Activated naive CD4-positive, alpha-beta T cell treated with anti-CD3 and anti-CD28 coated beads, Interleukin-2, amount 10 ng/mL, durations not matched to agents 7 days and 5 days (primary cell): ENCODE measurements at regions not wholly inside any gene's neighbourhood (a gene's known extent, or its start where the extent isn't known, plus 50 kb on each side); places are given as distances from the start of the nearest gene placed in this dataset.

Source experiments
- CTCF ChIA-PET: fragments of 350-600 bp; sonication (Branson Sonifier 250); formaldehyde crosslinking; loops from one replicate; lab custom pipeline; 2021; ENCODE audit warnings: antibody characterized with exemption; lab: Charles Lee
- DNase-seq: peaks from one replicate; pipeline ENCODE4 v3.0.0-alpha.2; 2020
- H3K27ac Mint-ChIP-seq: one replicate; pipeline ENCODE4 v1.8.0; 2021; ENCODE audit warnings: mild to moderate bottlenecking, moderate library complexity, mixed read lengths
- H3K27me3 Mint-ChIP-seq: one replicate; pipeline ENCODE4 v1.8.0; 2021; ENCODE audit warnings: mild to moderate bottlenecking, mixed read lengths
- H3K36me3 Mint-ChIP-seq: one replicate; pipeline ENCODE4 v1.8.0; 2021; ENCODE audit warnings: mixed read lengths
- H3K4me1 Mint-ChIP-seq: one replicate; pipeline ENCODE4 v1.8.0; 2021; ENCODE audit warnings: mixed read lengths
- H3K4me3 Mint-ChIP-seq: one replicate; pipeline ENCODE4 v1.8.0; 2021; ENCODE audit warnings: mild to moderate bottlenecking, moderate library complexity, mixed read lengths
- H3K9me3 Mint-ChIP-seq: one replicate; pipeline ENCODE4 v1.8.0; 2021; ENCODE audit warnings: mixed read lengths

- Mint-ChIP-seq H3K4me3 (no peak overlapping the region), H3K9me3 (no peaks in the 10 kb centered on the region), H3K36me3 (no peaks in the 10 kb centered on the region), H3K27me3 (no peaks in the 10 kb centered on the region), H3K4me1 (no peaks in the 10 kb centered on the region), H3K27ac (no peak overlapping the region)
- CTCF ChIA-PET: no interaction called here
- DNase-seq: no peak
Measured at GRCh38 chr15:37165395-37165794, 65.0 kb upstream of the MEIS2 start.

GRCh38 chr15:37166402-37166801 is 66.1 kb upstream of the MEIS2 start:
- Mint-ChIP-seq H3K4me1 (no peaks in the 10 kb centered on the region), H3K36me3 (no peaks in the 10 kb centered on the region), H3K9me3 (no peaks in the 10 kb centered on the region), H3K4me3 (no peak overlapping the region), H3K27ac (no peak overlapping the region), H3K27me3 (no peaks in the 10 kb centered on the region)
- no peak for DNase-seq
- CTCF ChIA-PET: no interaction called here

- H3K27me3 Mint-ChIP-seq: no peaks in the 10 kb centered on the region
Measured at GRCh38 chr15:37181339-37181738, 81.0 kb upstream of the MEIS2 start.

GRCh38 chr15:37199545-37199944 is 99.2 kb upstream of the MEIS2 start:
- no peak for DNase-seq
- CTCF ChIA-PET: no interaction called here
- H3K4me3 Mint-ChIP-seq: no peak overlapping the region
- H3K27ac Mint-ChIP-seq: no peak overlapping the region
- H3K27me3 Mint-ChIP-seq: no peaks in the 10 kb centered on the region
- no peaks in the 10 kb centered on the region for H3K36me3 Mint-ChIP-seq
- H3K9me3 Mint-ChIP-seq: no peaks in the 10 kb centered on the region
- H3K4me1 Mint-ChIP-seq: no peaks in the 10 kb centered on the region

More at GRCh38 chr15:37181339-37181738, 81.0 kb upstream of the MEIS2 start:
- H3K9me3 Mint-ChIP-seq: peaks cover 18% of the 10 kb centered on the region
- no peak overlapping the region for H3K4me3 Mint-ChIP-seq
- no peaks in the 10 kb centered on the region for H3K4me1 Mint-ChIP-seq
- no peaks in the 10 kb centered on the region for H3K36me3 Mint-ChIP-seq
- H3K27ac Mint-ChIP-seq: no peak overlapping the region
- CTCF ChIA-PET: no interaction called here
- no peak for DNase-seq

- no peaks in the 10 kb centered on the region for H3K9me3 Mint-ChIP-seq
Measured at GRCh38 chr15:37203050-37203449, 102.7 kb upstream of the MEIS2 start.

GRCh38 chr15:37204692-37205091 is 104.3 kb upstream of the MEIS2 start:
- CTCF ChIA-PET: no interaction called here
- no peak for DNase-seq
- Mint-ChIP-seq H3K4me3 (no peak overlapping the region), H3K36me3 (no peaks in the 10 kb centered on the region), H3K4me1 (no peaks in the 10 kb centered on the region), H3K9me3 (no peaks in the 10 kb centered on the region), H3K27me3 (no peaks in the 10 kb centered on the region), H3K27ac (no peak overlapping the region)

More at GRCh38 chr15:37203050-37203449, 102.7 kb upstream of the MEIS2 start:
- no peak overlapping the region for H3K27ac Mint-ChIP-seq
- no peak overlapping the region for H3K4me3 Mint-ChIP-seq
- no peak for DNase-seq
- H3K4me1 Mint-ChIP-seq: no peaks in the 10 kb centered on the region
- CTCF ChIA-PET: no interaction called here
- H3K27me3 Mint-ChIP-seq: no peaks in the 10 kb centered on the region
- H3K36me3 Mint-ChIP-seq: no peaks in the 10 kb centered on the region

- no peak overlapping the region for H3K4me3 Mint-ChIP-seq
- H3K27ac Mint-ChIP-seq: no peak overlapping the region
- DNase-seq: no peak
- H3K9me3 Mint-ChIP-seq: no peaks in the 10 kb centered on the region
- CTCF ChIA-PET: no interaction called here
- no peaks in the 10 kb centered on the region for H3K4me1 Mint-ChIP-seq
- H3K36me3 Mint-ChIP-seq: no peaks in the 10 kb centered on the region
- no peaks in the 10 kb centered on the region for H3K27me3 Mint-ChIP-seq
Measured at GRCh38 chr15:37206690-37207089, 106.3 kb upstream of the MEIS2 start.

GRCh38 chr15:37208146-37209040 is 108.0 kb upstream of the MEIS2 start:
- no peak for DNase-seq
- CTCF ChIA-PET: no interaction called here
- H3K4me3 Mint-ChIP-seq: no peak overlapping the region
- H3K27me3 Mint-ChIP-seq: no peaks in the 10 kb centered on the region
- H3K36me3 Mint-ChIP-seq: no peaks in the 10 kb centered on the region
- no peaks in the 10 kb centered on the region for H3K4me1 Mint-ChIP-seq
- H3K27ac Mint-ChIP-seq: no peak overlapping the region
- no peaks in the 10 kb centered on the region for H3K9me3 Mint-ChIP-seq

- CTCF ChIA-PET: no interaction called here
- peaks cover 3% of the 10 kb centered on the region for H3K9me3 Mint-ChIP-seq
- no peak overlapping the region for H3K27ac Mint-ChIP-seq
- H3K36me3 Mint-ChIP-seq: no peaks in the 10 kb centered on the region
- H3K4me3 Mint-ChIP-seq: no peak overlapping the region
- DNase-seq: no peak
- no peaks in the 10 kb centered on the region for H3K4me1 Mint-ChIP-seq
- no peaks in the 10 kb centered on the region for H3K27me3 Mint-ChIP-seq
Measured at GRCh38 chr15:37209041-37209363, 108.7 kb upstream of the MEIS2 start.

GRCh38 chr15:37217567-37217966 is 117.2 kb upstream of the MEIS2 start:
- peaks cover 7% of the 10 kb centered on the region for H3K9me3 Mint-ChIP-seq
- DNase-seq: no peak
- H3K27ac Mint-ChIP-seq: no peak overlapping the region
- no peaks in the 10 kb centered on the region for H3K27me3 Mint-ChIP-seq
- H3K4me3 Mint-ChIP-seq: no peak overlapping the region
- H3K4me1 Mint-ChIP-seq: no peaks in the 10 kb centered on the region
- no peaks in the 10 kb centered on the region for H3K36me3 Mint-ChIP-seq
- CTCF ChIA-PET: no interaction called here

- Mint-ChIP-seq H3K27me3 (no peaks in the 10 kb centered on the region), H3K4me1 (no peaks in the 10 kb centered on the region), H3K27ac (no peak overlapping the region), H3K36me3 (no peaks in the 10 kb centered on the region), H3K9me3 (peaks cover 7% of the 10 kb centered on the region), H3K4me3 (no peak overlapping the region)
- CTCF ChIA-PET: no interaction called here
- DNase-seq: no peak
Measured at GRCh38 chr15:37218351-37218916, 118.1 kb upstream of the MEIS2 start.

GRCh38 chr15:37219211-37219701 is 118.9 kb upstream of the MEIS2 start:
- CTCF ChIA-PET: no interaction called here
- no peaks in the 10 kb centered on the region for H3K27me3 Mint-ChIP-seq

GRCh38 chr15:37220949-37221670 is 120.8 kb upstream of the MEIS2 start:
- CTCF ChIA-PET: no interaction called here
- no peaks in the 10 kb centered on the region for H3K36me3 Mint-ChIP-seq
- no peaks in the 10 kb centered on the region for H3K4me1 Mint-ChIP-seq
- no peak for DNase-seq
- H3K27me3 Mint-ChIP-seq: peaks cover 3% of the 10 kb centered on the region
- H3K4me3 Mint-ChIP-seq: no peak overlapping the region
- no peak overlapping the region for H3K27ac Mint-ChIP-seq
- no peaks in the 10 kb centered on the region for H3K9me3 Mint-ChIP-seq

More at GRCh38 chr15:37219211-37219701, 118.9 kb upstream of the MEIS2 start:
- Mint-ChIP-seq H3K4me1 (no peaks in the 10 kb centered on the region), H3K4me3 (no peak overlapping the region), H3K36me3 (no peaks in the 10 kb centered on the region), H3K9me3 (peaks cover 5% of the 10 kb centered on the region), H3K27ac (no peak overlapping the region)
- DNase-seq: no peak

- H3K36me3 Mint-ChIP-seq: no peaks in the 10 kb centered on the region
- peaks cover 3% of the 10 kb centered on the region for H3K27me3 Mint-ChIP-seq
- CTCF ChIA-PET: no interaction called here
- H3K9me3 Mint-ChIP-seq: no peaks in the 10 kb centered on the region
- H3K27ac Mint-ChIP-seq: no peak overlapping the region
- no peak overlapping the region for H3K4me3 Mint-ChIP-seq
- H3K4me1 Mint-ChIP-seq: no peaks in the 10 kb centered on the region
- no peak for DNase-seq
Measured at GRCh38 chr15:37221671-37222145, 121.4 kb upstream of the MEIS2 start.
